ENCODE measurements at regions not wholly inside any gene's neighbourhood (a gene's known extent, or its start where the extent isn't known, plus 50 kb on each side); places are given as distances from the start of the nearest gene placed in this dataset.

DNA sequence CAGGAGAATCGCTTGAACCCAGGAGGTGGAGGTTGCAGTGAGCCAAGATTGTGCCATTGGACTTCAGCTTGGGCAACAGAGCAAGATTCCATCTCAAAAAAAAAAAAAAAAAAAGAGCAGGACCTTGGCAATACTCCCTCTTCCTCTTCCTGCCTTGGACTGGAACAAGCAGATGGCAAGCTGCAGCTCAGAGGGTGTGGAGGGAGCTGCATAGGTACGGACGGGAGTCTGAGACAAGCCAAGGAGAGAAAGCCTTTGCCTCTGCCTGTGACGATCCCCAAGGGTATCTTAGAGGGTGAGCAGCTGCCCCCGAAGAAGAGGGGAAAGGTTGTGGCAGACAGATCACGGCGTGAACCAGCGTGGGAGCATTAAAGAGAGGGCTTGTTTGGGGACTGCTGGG is 109.2 kb downstream of the AIPL1 start:
- TF ChIP-seq, protein P1, sequence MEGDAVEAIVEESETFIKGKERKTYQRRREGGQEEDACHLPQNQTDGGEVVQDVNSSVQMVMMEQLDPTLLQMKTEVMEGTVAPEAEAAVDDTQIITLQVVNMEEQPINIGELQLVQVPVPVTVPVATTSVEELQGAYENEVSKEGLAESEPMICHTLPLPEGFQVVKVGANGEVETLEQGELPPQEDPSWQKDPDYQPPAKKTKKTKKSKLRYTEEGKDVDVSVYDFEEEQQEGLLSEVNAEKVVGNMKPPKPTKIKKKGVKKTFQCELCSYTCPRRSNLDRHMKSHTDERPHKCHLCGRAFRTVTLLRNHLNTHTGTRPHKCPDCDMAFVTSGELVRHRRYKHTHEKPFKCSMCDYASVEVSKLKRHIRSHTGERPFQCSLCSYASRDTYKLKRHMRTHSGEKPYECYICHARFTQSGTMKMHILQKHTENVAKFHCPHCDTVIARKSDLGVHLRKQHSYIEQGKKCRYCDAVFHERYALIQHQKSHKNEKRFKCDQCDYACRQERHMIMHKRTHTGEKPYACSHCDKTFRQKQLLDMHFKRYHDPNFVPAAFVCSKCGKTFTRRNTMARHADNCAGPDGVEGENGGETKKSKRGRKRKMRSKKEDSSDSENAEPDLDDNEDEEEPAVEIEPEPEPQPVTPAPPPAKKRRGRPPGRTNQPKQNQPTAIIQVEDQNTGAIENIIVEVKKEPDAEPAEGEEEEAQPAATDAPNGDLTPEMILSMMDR (conservative IDR thresholded peaks at IDR 0.05), result no peak
- H3K27ac ChIP-seq, result no peak overlapping the region

DNA sequence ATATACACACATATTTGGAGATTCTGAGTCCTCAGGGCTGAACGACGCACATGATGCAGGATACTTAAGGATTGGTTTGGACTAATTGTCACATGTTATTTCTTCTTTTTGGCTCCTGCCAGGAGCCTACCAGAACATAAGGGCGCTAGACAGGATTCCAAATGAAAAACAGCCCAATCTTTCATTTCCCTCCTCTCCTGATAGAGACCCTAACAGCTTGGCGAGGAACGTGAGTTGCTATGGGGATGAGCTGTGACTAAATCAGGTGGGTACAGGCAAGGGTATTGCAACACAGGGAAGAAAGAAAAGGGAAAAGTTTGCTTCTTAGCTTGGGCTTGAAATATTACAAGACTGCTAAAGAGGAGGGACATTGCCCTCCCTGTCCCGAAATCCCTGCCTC is 109.9 kb downstream of the AIPL1 start:
- no peak overlapping the region for H3K27ac ChIP-seq
- TF ChIP-seq, protein P1 (conservative IDR thresholded peaks at IDR 0.05), result no peak

DNA sequence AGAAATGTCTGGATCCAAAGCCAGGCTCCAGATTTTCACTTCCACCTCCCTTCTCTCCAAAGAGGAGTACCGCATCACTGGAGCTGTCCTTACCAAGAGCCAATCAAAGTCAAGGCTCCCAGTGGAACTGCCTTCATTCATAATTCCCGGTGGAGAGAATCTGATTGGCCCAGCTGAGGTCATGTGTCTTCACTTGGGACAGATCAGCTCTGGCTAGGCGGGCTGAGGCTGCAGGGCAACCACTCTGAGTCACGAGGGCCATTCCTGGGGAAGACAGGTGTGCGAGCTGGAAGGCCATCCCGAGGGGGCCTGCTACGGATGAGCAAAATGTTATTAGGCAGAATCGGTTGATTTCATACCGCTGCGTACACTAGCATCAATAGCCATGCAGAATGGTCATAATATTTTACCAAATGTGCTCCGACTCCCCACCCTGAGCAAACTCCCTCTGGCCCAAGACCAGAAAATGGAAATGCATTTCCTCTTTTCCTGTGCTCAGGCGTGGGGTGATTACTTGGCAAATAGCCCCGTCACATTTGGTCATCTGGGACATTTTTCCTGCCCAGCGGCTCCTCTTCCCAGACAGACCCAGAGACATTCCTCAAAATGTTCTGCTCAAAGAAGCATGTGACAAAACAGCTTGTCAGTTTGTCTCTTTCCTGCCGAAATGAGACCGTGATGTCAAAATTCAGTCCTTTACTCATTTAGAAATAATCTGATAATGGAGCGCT is 111.1 kb downstream of the AIPL1 start:
- TF ChIP-seq, protein P1 (conservative IDR thresholded peaks at IDR 0.05), result no peak
- H3K27ac ChIP-seq, result no peak overlapping the region

DNA sequence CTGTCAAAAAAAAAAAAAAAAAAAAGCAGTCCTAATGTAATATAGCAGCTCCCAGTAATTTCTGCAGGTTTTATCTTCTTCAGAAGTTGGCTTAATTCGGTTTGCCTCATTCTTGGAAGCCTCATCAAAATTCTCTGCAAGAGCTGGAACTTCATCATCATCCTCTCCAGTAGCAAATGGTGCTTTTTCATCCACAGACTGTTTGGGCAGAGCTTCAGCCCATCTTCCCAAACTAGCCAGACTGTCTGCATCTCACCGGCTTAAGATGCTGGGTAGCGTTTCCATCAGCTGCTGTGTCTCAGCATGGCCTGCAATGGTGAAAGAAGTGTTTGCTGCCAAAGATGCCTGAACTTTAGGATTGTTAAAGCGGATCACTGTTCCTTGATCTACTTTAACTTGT is 112.6 kb downstream of the AIPL1 start:
- TF ChIP-seq, protein P1 (conservative IDR thresholded peaks at IDR 0.05), result no peak
- H3K27ac ChIP-seq, result no peak overlapping the region

DNA sequence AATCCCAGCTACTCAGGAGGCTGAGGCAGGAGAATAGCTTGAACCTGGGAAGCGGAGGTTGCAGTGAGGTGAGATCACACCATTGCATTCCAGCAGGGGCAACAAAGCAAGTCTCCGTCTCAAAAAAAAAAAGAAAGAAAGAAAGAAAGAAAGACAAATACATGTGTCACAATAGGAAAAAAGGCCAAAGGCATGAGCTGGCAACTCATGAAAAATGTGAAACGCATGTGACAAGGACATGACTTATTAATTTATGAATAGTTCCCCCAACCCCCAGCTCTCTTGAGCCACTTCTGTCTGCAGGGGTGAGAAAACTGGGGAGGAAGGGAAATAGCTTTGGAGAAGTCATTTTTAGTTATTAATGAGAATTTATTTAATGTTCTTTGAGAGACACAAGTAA is 120.6 kb downstream of the AIPL1 start:
- TF ChIP-seq, protein P1 (conservative IDR thresholded peaks at IDR 0.05), result no peak
- H3K27ac ChIP-seq, result no peak overlapping the region

DNA sequence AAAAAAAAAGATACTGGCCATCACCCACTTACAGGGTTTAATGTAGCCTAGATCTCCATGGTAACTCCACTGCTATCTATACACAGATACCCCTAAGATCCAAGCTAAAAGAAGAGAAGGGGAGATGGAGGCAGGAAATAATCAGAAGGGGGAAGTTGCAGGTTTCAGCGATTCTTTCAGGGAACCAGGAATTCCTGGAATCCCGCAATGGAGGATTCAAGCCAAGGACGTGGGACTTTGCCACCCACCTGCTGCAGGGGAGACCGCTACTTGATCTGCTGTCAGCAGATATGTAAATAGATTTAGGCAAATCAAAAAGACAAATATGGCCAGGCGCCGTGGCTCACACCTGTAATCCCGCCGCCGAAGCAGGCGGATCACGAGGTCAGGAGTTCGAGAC is 121.1 kb downstream of the AIPL1 start:
- no peak overlapping the region for H3K27ac ChIP-seq
- TF ChIP-seq, protein P1 (conservative IDR thresholded peaks at IDR 0.05), result no peak

DNA sequence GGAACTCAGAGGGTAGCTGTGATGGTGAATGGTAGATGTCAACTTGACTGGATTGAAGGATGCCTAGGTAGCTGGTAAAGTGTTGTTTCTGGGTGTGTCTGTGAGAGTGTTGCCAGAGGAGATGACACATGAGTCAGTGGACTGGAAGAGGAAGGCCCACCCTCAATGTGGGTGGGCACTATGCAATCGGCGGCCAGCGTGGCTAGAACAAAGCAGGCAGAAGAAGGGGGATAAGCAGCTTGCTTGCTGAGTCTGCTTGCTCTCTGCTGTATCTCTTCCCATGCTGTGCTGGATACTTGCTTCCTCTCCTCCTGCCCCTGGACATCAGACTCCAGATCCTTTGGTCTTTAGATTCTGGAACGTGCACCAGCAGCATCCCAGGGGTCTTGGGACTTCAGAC is 128.1 kb downstream of the AIPL1 start:
- TF ChIP-seq, protein P1 (conservative IDR thresholded peaks at IDR 0.05), result no peak
- H3K27ac ChIP-seq, result no peak overlapping the region

Data from VCaP (cell line).